Mucosa of descending colon (tissue), 3 donors: ENCODE measurements at regions not wholly inside any gene's neighbourhood (a gene's known extent, or its start where the extent isn't known, plus 50 kb on each side); places are given as distances from the start of the nearest gene placed in this dataset.

Experiments
- ATAC-seq: fragments of 200-7000 bp; cut with Tn5 transposase; one replicate; pipeline ENCODE4 v1.9.1; 2020; ENCODE audit warnings: mild to moderate bottlenecking, moderate library complexity
- DNase-seq, 3 donors: peaks; one replicate each; pipeline ENCODE4 v3.0.0-alpha.2; 2020
- H3K36me3 ChIP-seq: fragments of 200-600 bp; one replicate; pipeline ENCODE4 v1.8.0; 2021; ENCODE audit warnings: low read depth, mild to moderate bottlenecking
- H3K4me1 ChIP-seq: fragments of 200-600 bp; one replicate; pipeline ENCODE4 v1.8.0; 2021; ENCODE audit warnings: low read depth, mild to moderate bottlenecking
- H3K4me3 ChIP-seq: fragments of 200-600 bp; one replicate; pipeline ENCODE4 v1.8.0; 2021; ENCODE audit warnings: mild to moderate bottlenecking
- H3K9me3 ChIP-seq: fragments of 200-600 bp; one replicate; pipeline ENCODE4 v1.8.0; 2021; ENCODE audit warnings: mild to moderate bottlenecking
- intact Hi-C, 2 donors: fragments of 100-400 bp; cut with DNase I in 1 of 2; cut with micrococcal nuclease in 1 of 2; formaldehyde crosslinking; loops; one replicate each; pipeline versions ENCODE4 v1.11.0 to v1.11.1; 2022; cut with DNase I, micrococcal nuclease
- TF ChIP-seq, protein P1 (sequence below): fragments of 200-600 bp; IDR thresholded peaks from one replicate; pipeline ENCODE4 v1.8.0; 2022; ENCODE audit warnings: antibody characterized with exemption, mild to moderate bottlenecking
- donor health status: DM: no; HTN: no; CAD: no; lungs with moderate emphysema.
- donor health status: DM: no; HTN: no; CAD: no.
- donor health status: DM: no; HTN: yes; CAD: no.

DNA sequence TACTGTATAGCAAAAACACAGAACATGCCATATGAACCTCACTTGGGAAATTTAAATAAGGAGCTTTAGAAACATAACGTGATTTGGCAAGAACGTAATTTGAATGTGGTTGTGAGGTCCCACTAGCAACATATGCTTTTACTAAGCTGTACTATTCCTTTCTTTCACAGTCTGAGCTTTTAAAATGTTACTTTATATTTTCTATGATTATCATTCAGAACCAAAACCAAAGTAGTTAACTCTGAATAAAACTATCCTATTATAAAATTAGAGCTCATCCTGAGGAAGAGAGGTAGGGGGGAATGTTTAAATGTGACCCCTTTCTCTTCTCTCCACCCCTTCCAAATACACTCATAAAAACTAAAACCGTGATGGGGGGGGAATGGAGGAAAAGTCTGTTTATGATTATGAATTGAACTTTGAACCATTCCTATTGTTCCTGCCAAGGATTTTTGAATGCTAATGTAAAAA lies 435.7 kb downstream of the NFIB start:
- Histone ChIP-seq H3K4me3 (no peak overlapping the region), H3K9me3 (peaks cover 4% of the 10 kb centered on the region), H3K4me1 (no peaks in the 10 kb centered on the region), H3K36me3 (no peaks in the 10 kb centered on the region)
- TF ChIP-seq, protein P1, sequence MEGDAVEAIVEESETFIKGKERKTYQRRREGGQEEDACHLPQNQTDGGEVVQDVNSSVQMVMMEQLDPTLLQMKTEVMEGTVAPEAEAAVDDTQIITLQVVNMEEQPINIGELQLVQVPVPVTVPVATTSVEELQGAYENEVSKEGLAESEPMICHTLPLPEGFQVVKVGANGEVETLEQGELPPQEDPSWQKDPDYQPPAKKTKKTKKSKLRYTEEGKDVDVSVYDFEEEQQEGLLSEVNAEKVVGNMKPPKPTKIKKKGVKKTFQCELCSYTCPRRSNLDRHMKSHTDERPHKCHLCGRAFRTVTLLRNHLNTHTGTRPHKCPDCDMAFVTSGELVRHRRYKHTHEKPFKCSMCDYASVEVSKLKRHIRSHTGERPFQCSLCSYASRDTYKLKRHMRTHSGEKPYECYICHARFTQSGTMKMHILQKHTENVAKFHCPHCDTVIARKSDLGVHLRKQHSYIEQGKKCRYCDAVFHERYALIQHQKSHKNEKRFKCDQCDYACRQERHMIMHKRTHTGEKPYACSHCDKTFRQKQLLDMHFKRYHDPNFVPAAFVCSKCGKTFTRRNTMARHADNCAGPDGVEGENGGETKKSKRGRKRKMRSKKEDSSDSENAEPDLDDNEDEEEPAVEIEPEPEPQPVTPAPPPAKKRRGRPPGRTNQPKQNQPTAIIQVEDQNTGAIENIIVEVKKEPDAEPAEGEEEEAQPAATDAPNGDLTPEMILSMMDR: no peak
- no peak for ATAC-seq
- peak in 1 of 3 donors; percentile 9 for DNase-seq
- intact Hi-C loops: no loop called here

DNA sequence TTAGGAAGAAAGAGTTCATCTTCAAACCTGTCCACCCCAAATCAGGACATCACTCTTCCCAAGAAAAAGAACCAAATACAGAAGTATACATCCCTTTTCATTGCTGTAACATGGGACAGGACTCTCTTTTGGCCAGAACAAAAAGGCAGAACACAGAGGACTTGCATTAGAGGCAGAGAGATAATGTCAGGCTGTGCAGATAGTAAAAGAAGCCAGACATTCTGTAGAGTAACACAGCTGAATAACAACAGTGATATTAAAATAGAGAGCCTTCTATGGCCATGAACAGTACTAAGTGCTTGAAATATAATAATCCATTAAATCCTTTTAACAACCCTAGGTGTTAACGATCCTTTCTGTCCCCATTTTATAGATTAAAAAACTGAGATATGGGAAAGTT lies 437.2 kb downstream of the NFIB start:
- H3K4me3 ChIP-seq: no peak overlapping the region
- no peaks in the 10 kb centered on the region for H3K4me1 ChIP-seq
- no peaks in the 10 kb centered on the region for H3K36me3 ChIP-seq
- ATAC-seq (no peak), DNase-seq (no peak)
- peaks cover 4% of the 10 kb centered on the region for H3K9me3 ChIP-seq
- TF ChIP-seq, protein P1: no peak
- intact Hi-C loops: no loop called here

DNA sequence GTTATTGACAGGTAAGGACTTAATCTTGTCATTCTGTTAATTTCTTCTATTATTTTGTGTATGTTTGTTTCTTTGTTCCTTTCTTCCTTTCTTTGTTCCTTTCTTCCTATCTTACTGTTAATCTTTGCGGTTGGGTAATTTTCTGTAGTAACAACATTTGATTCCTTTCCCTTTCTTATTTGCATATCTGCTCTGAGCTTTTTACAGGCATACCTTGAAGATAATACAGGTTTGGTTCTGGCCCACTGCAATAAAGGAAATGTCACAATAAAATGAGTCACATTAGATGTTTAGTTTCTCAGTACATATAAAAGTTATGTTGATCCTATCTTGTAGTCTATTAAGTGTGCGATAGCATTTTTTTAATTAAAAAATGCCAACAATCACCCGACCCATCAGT lies 440.7 kb downstream of the NFIB start:
- ATAC-seq (no peak), DNase-seq (no peak)
- H3K9me3 ChIP-seq: peaks cover 4% of the 10 kb centered on the region
- H3K4me1 ChIP-seq: no peaks in the 10 kb centered on the region
- no peak overlapping the region for H3K4me3 ChIP-seq
- H3K36me3 ChIP-seq: no peaks in the 10 kb centered on the region
- TF ChIP-seq, protein P1: no peak
- intact Hi-C loops: no loop called here

DNA sequence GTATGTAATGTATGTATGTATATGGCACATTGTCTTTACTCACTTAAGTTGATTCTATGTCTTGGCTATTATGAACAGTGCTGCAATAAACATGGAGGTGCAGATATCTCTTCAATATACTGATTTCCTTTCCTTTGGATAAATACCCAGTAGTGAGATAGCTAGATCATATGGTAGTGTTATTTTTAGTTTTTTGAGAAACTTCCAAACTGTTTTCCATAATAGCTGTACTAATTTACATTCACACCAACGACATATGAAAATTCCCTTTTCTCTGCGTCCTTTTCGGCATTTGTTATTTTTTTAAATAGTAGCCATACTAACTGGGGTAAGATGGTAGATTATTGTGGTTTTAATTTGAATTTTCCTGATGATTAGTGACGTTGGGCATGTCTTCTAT lies 445.6 kb downstream of the NFIB start:
- ATAC-seq (no peak), DNase-seq (no peak)
- Histone ChIP-seq H3K4me3 (no peak overlapping the region), H3K4me1 (no peaks in the 10 kb centered on the region), H3K36me3 (no peaks in the 10 kb centered on the region), H3K9me3 (no peaks in the 10 kb centered on the region)
- intact Hi-C loops: no loop called here
- TF ChIP-seq, protein P1: no peak

DNA sequence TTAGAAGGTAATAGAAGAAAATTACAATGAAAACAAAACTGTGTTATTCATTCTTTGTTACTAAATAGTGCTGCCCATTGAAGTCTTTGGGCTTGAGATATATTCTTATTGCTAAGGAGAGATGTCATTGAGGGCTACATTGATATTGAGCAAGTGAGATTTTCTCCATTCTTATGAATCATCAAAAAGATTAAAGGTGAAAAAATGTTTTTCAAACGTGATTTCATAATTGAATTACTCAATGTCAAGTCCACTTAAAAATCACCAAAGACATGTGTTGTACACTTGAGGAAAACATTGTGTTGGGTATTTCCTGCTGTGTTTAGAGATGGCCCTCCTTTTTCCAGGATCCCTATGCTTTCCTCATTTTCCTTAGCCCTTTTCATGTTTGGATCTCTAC lies 448.1 kb downstream of the NFIB start:
- Histone ChIP-seq H3K4me3 (no peak overlapping the region), H3K36me3 (no peaks in the 10 kb centered on the region), H3K4me1 (no peaks in the 10 kb centered on the region), H3K9me3 (no peaks in the 10 kb centered on the region)
- TF ChIP-seq, protein P1: no peak
- intact Hi-C loops: no loop called here
- ATAC-seq (no peak), DNase-seq (no peak)

DNA sequence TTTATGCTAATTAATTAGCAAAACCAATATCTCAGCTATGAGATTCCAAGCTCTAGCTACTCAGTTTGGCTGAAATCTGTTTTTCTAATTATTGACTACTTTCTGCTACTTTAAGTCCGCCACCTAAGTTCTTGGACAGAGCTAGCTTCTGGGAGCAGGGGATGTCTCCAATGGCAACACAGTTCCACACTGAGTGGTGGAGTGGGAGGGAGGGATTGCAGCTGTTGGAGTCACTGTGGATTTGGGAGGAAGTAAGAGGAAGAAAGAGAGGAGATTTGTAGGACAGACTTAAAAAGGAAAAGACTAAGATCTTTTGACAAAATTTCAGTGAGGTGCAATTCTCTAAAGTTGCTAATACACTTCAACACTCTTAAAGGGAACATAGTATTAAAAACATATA lies 450.8 kb downstream of the NFIB start:
- Histone ChIP-seq H3K4me3 (no peak overlapping the region), H3K36me3 (no peaks in the 10 kb centered on the region), H3K4me1 (no peaks in the 10 kb centered on the region), H3K9me3 (no peaks in the 10 kb centered on the region)
- TF ChIP-seq, protein P1: no peak
- intact Hi-C loops: no loop called here
- ATAC-seq (peak; percentile 33), DNase-seq (peak in 1 of 3 donors; percentile 16)
